C4-2B (cell line): ENCODE measurements at regions not wholly inside any gene's neighbourhood (a gene's known extent, or its start where the extent isn't known, plus 50 kb on each side); places are given as distances from the start of the nearest gene placed in this dataset.

Source experiments
- H3K27ac ChIP-seq: fragments of 450-650 bp; 2 replicates; pipeline ENCODE4 v1.5.1; 2017
- CTCF ChIP-seq: fragments of 450-650 bp; conservative IDR thresholded peaks from 2 replicates; pipeline ENCODE4 v1.5.1; 2017; ENCODE audit warnings: mild to moderate bottlenecking
- ZFX ChIP-seq: fragments of 450-650 bp; IDR thresholded peaks from 2 replicates; pipeline ENCODE4 v1.6.1; 2017

- H3K27ac ChIP-seq = no peak overlapping the region
- no peak for TF ChIP-seq CTCF
- TF ChIP-seq ZFX = no peak
Observed at GRCh38 chr10:47233631-47234030, 66.4 kb upstream of the GDF10 start.

DNA sequence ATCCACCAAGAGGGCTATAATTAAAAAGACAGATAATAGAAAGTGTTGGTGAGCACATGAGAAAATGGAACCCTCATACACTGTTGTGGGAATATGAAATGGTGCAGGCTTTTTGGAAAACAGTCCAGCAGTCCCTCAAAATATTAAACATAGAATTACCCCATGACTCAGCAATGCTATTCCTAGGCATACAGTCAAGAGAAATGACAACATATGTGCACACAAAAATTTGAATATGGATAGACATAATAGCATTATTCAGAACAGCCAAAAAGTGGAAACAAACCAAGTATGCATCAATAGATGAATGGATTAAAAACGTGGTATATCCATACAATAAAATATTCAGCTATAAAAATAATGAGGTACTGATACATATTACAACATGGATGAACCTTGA, 64.5 kb upstream of the GDF10 start:
- TF ChIP-seq ZFX (no peak), CTCF (no peak)
- H3K27ac ChIP-seq = no peak overlapping the region

- TF ChIP-seq ZFX (no peak), CTCF (no peak)
- H3K27ac ChIP-seq = no peak overlapping the region
Observed at GRCh38 chr10:47237316-47238260, 62.4 kb upstream of the GDF10 start.

DNA sequence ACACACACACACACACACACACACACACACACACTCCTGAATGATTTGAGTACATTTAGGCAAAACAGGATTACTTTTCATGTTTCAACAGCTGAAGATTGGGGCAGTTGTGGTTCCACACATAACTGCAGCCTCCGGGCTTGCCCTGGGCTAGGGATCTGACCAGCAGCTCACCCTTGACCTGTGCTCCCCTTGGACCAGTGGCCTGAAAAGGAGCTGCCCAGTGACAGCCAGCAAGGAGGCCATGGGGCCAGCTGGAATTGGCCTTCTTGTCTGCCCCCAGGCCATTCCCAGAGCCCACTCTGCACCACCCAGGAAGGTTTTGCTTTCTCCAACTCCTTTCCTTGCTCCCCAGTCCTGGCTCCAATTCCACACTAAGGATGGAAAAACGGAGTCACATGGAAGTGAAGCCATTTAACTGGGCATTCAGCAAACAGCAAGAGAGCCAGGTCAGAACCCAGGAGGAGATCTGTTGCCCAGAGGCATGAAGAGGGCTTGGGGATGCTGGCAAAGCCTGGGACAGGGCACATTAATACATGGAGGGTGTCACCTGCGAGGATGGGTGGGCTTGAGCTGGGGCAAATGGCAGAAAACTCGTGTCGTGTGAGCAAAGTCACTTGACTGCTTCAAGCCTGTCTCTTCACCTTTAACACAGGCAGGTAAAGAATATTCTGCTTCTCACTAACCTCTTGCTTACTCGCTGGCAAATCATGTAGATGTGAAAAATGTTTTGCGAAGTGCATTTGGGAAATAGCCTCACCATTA, 61.5 kb upstream of the GDF10 start:
- TF ChIP-seq CTCF (no peak), ZFX (no peak)
- H3K27ac ChIP-seq = no peak overlapping the region

DNA sequence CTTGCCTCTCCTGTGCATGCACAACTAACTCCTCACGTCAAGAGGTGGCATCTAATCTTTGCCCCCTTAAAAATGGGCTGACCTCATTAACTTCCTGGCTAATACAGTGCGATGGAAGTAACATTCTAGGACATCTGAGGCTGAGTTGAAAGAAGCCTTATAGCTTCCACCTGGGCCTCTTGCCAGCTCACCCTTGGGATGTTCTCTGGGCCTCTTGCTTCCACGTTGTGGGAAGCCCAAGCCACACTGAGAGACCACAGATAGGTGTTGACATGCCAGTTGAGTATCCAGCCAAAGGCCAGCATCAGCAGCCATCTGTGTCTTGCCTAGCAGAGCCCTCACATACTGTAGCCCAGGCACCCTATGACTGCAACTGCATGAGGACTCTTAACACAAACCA, 60.8 kb upstream of the GDF10 start:
- TF ChIP-seq CTCF (no peak), ZFX (no peak)

DNA sequence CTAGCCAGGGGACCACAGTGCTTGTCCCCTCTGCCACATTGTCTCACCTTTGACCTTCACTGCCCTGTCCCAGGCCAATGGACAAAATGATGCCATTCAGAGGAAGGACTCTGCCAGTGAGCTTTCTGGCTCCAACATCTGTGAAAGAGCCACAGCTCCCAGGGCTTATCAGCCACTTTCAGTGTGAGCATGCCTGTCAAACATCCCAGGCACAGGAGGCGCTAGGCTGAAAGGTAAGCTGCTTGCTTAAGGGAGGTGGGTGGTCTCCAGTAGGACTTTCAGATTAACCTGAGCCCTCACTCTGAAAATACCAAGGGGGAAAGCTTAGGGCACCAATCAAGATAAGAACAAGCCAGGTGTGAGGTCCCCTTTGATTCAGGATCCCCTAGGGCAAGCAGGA, 59.8 kb upstream of the GDF10 start:
- no peak for TF ChIP-seq CTCF
- H3K27ac ChIP-seq = no peak overlapping the region

More for the DNA sequence above, 60.8 kb upstream of the GDF10 start:
- H3K27ac ChIP-seq = no peak overlapping the region

DNA sequence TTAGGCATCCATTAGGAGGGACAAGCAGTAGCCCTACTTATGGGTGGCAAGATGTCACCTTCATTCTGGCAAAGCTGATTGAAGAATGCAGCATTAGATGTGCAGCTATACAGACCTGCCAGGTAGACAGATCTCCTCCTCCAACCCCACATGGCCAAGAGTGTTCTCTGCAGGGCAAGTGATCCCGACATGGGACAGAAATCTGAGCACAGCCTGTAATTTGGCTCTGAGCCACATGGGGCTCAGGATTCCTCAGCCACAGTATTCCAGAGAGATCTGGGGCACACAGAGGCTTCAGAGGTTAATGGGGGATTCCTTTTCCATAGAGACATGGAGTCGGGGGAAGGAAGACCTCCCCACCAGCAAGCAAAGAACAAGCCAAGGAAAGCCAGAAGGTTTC, 58.7 kb upstream of the GDF10 start:
- no peak overlapping the region for H3K27ac ChIP-seq
- TF ChIP-seq CTCF (no peak), ZFX (no peak)
